Gastrocnemius medialis (tissue), 4 donors: ENCODE measurements at regions not wholly inside any gene's neighbourhood (a gene's known extent, or its start where the extent isn't known, plus 50 kb on each side); places are given as distances from the start of the nearest gene placed in this dataset.

Experiments used
- POLR2A ChIP-seq, 2 donors: fragments of 450-650 bp; IDR thresholded peaks; one replicate each; pipeline ENCODE4 v1.6.1; 2017; ENCODE audit warnings: antibody characterized with exemption in 2 of 2, mild to moderate bottlenecking in 2 of 2, moderate library complexity in 2 of 2
- TF ChIP-seq, protein P1 (sequence below), 5 experiments: fragments of 450-650 bp in 3 of 5; fragments of 200-600 bp in 2 of 5; sonication (generic) in 2 of 5; IDR thresholded peaks in 4 of 5; conservative IDR thresholded peaks in 1 of 5; 1 replicate in 4 of 5; 2 replicates in 1 of 5; pipeline ENCODE4 v1.5.1; 2016 to 2019; ENCODE audit warnings: antibody characterized with exemption in 5 of 5, mild to moderate bottlenecking in 3 of 5, moderate library complexity in 3 of 5

DNA sequence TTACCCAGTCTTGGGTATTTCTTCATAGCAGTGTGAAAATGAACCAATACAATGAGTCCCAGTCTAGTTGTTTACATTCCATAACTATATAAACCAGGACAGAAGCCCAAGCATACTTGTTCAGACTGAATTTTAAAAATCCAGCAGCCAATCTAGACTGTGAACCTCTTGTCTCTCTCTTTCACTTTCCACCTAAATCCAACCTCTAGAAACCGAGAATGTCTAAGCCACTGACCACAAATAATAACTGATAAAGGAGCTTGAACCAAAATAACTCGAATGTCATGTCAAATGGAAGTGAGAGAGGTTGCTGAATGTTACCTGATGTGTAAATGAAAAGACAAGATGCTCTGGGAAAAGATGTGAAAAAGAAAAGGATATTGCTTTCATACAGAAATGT lies 544.7 kb downstream of the NLGN4X start:
- TF ChIP-seq, protein P1, sequence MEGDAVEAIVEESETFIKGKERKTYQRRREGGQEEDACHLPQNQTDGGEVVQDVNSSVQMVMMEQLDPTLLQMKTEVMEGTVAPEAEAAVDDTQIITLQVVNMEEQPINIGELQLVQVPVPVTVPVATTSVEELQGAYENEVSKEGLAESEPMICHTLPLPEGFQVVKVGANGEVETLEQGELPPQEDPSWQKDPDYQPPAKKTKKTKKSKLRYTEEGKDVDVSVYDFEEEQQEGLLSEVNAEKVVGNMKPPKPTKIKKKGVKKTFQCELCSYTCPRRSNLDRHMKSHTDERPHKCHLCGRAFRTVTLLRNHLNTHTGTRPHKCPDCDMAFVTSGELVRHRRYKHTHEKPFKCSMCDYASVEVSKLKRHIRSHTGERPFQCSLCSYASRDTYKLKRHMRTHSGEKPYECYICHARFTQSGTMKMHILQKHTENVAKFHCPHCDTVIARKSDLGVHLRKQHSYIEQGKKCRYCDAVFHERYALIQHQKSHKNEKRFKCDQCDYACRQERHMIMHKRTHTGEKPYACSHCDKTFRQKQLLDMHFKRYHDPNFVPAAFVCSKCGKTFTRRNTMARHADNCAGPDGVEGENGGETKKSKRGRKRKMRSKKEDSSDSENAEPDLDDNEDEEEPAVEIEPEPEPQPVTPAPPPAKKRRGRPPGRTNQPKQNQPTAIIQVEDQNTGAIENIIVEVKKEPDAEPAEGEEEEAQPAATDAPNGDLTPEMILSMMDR (IDR thresholded peaks at IDR 0.05 in 4 of 5, conservative IDR thresholded peaks at IDR 0.05 in 1 of 5), result no peak
- no peak for TF ChIP-seq POLR2A (IDR thresholded peaks at IDR 0.05)
